GM18867 (cell line): ENCODE measurements at regions not wholly inside any gene's neighbourhood (a gene's known extent, or its start where the extent isn't known, plus 50 kb on each side); places are given as distances from the start of the nearest gene placed in this dataset.

Experiments used
- ATAC-seq: cut with Tn5 transposase; IDR thresholded peaks from one replicate; pipeline ENCODE4 v1.9.1; 2021; ENCODE audit warnings: mild to moderate bottlenecking, moderate library complexity; ENCODE audit not compliant: unreplicated experiment

DNA sequence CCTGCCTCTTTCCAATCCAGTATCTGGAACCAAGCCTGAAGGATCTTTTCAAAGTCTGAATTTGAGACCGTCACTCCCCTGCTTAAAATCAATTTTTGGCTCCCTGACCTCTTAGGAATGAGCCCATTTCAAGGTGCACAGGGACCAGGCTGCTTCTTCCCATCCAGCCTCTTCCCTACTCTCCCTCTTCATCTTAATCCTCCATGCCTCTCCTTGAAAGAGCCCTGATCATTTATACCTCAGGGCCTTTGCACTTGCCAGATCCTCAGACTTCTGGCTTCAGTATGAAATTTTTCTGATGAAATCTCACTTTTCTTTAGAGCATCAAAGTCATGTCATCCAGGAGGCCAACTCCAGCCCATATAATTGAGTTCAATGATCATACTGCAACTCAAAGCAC is 399.5 kb upstream of the CELF2 start:
- ATAC-seq: no peak

DNA sequence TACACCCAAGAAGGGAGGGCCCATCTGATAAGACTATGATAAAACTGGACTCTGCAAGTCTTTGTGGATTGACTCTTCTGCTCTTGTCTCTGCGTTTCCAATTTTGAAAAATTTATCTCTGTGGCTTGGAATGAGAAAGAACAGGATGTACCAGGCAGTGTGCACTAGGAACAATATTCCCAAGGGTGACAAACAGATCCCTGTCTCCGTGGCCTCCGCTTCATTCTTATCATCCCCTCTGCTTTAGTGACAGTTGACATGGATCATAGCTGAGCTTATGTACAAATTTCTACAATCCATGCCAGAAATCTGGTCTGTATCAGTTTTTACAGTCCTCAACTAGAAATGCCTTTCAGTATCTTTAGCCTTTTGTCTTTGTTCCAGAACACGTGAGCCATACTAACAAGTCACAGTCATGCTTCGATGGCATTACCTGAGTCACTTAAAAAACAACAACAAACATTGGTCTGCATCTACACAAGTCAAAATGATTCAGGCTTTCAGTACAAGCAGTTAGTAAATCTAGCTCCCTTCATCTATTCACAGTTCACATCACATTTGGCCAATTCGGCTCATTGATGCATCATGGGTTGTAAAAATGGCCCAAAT is 393.6 kb upstream of the CELF2 start:
- no peak for ATAC-seq

DNA sequence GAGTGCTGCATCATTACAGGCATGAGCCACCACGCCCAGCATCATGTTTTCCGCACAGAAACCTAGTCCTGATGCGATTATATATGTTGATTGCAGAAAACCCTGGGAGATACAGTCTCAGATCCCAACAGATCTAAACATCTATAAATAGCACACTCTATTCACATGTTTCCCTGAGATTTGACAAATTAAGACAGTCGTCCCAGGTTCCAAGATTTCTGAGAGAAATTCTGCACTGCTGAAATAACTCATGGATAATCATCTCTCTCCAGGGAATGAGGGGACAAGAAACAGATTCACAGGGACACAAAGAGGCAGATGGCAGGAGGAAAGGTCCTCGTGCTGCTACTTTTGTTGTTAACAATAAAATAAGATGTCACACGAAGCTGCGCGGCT is 393.1 kb upstream of the CELF2 start:
- no peak for ATAC-seq

DNA sequence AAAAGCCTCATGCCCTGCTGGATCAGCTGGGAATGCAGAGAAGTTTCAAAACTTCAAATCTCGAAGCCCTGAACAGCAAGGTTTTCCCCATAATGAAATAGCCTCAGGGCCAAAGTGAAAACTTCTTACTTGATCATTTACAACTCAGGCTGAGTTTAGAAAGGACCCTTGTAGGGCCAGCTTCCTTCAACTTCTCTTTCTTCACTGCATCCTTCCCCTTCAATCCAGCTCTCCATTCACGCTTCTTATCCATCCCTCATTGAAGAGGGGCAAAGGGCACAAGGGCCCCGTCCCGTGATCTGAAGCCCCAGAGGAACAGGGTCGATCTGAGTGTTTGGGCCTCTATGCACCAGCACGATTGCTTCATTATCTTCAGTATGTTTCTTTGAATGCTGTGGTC is 392.2 kb upstream of the CELF2 start:
- ATAC-seq: no peak

DNA sequence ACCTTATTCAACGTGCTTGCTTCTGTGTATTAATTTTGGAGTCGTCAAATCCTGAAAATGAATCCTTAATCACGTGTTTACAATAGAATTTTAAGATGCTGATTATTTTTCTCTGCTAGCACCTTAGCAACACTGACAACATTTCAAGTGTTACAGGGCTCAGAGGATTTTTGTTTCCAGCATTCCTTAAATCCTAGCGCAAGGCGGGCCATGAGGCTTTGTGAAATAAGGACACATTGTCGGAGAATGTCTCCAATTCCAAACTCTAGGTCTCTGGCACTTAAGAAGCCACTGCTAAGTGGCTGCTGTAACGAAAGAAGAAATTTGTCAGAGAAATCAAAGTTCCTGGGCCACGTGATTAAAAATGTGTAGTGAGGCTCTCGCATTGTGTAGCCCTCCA is 390.9 kb upstream of the CELF2 start:
- ATAC-seq: no peak

DNA sequence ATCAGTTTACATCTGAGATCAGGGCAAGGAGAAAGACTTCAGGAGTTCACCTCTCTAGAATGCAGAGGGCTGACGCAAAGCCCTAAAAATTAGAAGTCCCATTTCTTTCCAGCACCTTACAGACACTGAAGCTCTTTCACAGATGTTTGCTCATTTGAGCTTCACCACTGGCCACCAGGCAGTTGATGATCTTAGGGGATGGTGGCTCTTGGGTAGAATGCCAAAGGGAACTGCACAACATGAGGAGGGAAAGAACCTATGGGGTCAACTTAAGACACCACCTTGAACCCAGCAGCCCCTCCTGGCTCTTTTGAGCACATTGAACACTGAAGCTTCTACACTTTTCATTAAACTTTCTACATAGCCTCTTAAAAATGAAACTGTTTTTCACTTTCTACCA is 390.3 kb upstream of the CELF2 start:
- no peak for ATAC-seq

DNA sequence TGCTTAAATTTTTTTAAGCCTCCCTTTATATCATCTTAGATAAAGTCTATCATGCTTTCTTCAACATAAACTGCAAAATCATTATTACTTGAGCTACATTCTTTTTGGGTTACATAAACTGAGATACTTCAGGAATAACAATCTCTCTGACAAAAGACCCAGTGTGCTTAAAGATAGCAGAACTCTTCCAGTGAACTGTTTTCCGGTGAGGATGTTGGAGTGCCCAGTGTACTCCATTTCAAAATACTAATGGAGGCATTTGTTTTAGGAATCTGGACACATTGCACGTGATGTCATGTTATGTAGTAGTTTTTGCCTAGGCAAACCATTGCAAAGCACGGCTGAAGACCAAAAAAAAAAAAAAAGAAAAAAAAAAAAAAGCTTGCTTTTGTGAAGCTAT is 388.2 kb upstream of the CELF2 start:
- ATAC-seq: no peak

DNA sequence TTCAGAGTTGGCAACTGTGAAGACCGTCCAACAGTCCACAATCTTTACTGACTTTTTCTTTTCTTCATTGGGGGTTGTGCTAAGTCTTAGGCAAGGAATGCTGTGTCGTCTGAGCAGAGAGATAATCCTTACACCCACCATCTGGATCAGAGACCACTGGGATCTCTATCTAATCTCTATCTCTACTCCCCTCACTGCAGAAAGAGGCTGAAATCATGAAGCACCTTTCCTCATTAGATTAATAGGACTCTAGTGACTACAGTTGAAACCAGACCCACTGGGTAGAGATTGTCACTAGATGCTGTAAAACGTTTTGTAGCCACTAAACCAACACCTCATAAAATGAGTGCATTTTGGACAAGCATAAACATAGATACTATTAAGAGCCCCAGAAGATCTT is 387.4 kb upstream of the CELF2 start:
- ATAC-seq: no peak

DNA sequence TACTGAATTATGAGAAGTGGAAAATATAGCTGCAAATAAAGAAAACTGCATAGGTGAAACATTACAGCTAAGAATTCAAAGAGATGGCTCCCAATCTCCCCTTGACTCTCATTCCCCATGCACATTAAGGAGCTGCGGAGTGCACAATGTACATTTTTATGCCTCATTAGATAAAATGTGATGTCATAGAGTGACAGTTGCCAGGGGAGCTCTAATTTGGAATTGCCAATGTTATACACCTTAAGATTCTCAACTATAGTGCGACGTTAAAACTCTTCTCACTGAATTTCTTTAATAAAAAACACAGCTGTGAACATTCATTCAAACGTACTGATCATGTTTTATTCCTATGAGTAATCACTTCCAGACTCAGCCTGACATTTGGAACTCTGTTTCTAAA is 386.9 kb upstream of the CELF2 start:
- no peak for ATAC-seq

DNA sequence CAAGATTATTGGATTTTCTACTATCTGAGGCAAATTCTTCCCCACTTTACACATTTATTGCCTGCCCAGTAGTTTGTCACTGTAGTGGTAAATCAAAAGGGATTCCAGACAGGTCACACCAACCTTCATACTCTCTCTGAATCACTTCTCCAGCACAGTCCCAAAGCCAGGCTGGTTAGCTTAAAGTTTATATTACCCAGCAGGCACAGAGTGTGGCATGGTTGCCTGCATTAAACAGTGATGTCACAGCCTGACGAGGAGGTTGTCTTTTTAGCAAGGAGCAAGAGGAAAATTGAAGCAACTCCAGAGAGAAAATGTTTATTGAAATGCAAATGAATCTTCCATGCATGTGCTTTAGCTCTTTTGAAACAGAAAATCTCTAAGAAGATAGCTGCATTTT is 375.5 kb upstream of the CELF2 start:
- no peak for ATAC-seq

DNA sequence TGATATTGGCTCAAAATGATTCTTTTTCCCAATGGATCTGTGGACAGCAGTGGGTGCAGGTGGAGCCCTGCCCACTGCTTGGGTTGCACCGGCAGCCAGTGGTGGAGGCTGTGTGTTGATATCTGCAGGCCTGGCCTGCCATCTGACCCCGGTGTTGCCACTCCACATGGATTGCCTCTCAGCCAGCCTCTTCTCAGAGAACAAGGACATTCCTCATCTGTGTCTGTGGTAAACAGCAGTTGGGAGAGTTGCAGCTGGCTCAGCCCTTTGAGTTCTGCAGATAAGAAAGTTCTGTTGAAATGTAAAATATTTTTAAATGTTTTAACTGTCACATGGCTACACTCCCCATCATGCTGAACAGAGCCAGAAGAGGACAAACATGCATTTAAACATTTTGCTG is 374.9 kb upstream of the CELF2 start:
- no peak for ATAC-seq

DNA sequence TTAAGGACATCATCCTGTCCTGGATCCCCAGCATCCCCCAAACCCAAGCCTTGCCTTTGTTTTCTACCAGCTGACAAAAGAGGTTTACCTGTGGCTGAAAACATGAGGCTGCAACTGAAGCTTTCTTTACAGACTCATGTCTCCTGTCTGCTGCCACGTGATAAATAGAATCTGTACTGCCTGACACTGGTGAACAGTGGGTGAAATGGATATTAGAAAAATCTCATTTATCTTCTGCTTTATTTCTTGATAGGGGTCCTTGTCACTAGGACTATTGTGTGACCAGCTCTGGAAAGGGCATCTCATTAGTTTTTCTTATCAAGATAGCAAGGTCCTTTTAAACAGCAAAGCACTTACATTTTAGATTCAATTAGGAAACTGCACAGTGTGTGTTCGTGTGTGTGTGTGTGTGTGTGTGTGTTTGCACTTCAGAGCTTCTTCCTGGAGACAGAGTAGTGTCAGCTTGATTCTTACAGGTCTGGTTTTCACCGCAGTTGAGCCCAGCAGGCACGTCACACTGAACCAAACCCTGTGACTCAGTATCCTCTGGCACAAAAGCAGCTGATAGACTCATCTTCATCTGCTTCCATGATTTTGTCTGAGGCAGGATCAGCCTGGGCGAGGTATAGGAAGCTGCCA is 373.5 kb upstream of the CELF2 start:
- ATAC-seq: no peak

DNA sequence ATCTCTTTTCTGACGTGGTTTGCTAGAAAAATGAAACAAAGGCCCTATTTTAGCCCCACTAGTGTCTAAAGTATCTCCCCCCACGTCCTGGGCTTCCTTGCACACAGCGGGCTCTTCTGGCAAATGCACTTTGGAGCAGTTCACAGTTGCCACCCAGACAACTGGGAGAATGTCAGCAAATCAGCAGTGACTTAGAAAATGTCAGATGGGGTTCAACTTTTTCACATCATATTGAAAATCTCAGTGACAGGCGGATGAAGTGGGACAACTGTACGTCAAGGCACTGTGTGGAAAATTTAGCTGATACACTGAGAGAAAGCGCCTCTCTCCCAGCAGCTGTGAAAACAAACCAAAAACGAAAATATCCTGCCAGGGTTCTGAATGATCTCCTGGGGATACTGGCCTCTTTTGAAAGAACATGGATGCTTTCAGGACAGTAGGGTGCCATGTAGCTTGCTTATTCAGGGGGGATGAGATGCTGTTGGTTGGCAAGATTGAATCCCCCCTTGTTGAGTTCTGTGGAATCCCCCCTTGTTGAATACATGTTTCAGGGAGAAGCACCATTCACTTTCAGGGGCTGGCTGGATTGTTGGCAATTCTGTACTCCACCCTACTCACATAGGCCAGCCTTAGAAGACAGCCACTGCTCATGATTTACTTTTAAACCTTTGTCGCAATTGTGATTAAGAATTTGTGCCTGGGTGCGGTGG is 372.8 kb upstream of the CELF2 start:
- ATAC-seq: no peak

DNA sequence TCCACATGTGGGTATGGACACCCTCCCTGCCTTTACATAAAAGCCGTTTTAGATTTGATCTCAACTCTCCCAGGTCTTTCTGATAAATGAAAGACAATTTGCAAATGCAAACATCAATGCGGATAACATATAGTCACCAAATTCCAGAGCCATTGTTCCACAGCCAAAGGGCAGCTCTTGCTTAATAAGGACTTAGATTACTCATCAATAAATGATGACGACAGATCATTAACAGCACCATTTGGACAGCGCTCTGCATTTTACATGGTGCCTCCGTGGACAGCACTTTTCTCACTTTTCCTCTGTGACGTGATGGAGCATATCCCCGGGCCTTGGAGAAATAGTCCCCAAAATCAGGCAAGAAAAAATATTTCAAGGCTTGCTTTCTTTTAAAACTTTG is 370.3 kb upstream of the CELF2 start:
- no peak for ATAC-seq

DNA sequence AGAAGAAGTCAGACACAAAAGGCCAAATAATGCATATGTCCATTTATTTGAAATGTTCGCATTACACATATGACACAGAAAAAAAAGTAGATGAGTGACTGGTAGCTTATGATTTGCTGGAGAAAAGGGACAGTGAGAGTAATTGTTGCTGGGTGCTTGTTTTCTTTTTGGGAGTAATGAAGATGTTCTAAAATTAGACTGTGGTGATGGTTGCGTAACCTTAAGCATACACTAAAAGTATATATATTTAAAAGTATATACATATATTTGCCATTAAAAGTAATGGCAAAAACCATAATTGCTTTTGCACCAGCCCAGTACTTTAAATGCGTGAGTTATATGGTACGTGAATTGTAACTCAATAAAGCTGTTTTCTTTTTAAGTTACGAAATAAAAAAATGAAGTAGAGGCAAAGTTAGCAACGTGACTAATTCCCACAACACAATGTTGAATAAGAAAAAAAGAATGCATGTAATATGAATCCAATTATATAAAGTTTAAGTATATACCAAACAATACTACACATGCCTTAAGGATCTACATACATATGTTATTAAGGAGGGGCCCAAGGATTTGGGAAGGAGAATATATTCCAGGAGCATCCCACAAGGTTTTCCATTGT is 360.4 kb upstream of the CELF2 start:
- ATAC-seq: no peak

DNA sequence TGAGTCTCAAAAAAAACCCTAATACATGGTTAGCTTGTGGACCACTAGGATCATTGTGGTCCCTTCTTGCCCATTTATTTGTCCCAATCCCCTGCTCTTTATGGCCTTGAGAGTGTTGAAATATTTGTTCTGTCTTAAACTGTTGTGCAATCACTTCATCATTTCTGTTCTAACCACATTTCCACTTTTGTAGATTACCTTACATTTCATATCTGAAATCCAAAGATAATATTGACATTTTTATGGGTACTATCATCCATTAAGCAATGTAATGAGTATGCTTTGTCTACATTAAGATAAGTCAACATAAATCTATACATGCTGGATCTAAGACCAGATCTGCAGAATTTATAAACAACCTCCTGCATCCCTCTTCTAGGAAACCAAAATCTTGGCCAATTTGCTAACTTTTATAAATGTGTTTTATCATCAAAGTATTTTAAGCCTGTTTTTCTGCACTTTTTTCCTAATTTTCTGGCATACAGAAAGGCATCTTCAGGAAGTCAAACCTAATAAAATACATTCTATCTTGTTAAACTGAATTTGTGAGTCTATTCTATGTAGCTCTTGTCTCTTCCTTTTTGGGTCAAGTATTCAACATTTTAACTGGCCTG is 359.4 kb upstream of the CELF2 start:
- ATAC-seq: no peak

DNA sequence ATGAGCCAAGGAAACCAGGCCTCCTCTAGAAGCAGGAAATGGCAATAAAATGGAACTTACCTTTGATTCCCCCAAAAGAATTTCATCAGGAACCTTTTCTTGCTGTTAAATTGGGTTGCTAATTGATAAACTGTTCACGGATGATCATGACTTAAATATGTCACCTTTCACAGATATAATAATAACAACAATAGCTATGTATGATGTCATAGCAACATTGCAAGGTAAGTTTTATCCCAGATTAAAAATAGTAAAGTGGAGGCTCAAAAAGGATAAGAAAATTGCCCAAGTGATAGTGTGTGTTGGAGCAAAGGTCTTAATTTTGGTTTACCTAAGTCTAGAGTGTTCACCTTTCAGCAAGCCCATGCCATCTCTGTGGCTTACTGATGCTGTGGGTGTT is 357.6 kb upstream of the CELF2 start:
- no peak for ATAC-seq

DNA sequence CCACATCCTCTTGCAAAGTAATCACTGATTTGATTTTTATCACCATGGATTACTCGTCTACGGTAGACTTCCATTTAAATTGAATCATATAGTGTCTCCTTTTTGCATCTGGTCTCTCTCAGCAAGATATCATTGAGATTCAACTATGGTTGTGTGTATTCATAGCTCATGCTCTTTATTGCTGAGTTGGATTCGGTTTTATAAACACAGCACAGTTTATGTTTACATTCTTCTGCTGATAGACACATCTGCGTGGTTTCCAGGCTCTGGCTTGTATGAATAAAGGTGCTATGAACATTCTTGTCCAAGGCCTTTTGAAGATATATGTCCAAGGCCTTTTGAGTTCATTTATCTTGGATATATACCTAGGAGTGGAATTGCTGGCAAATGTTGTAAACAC is 356.5 kb upstream of the CELF2 start:
- ATAC-seq: no peak

DNA sequence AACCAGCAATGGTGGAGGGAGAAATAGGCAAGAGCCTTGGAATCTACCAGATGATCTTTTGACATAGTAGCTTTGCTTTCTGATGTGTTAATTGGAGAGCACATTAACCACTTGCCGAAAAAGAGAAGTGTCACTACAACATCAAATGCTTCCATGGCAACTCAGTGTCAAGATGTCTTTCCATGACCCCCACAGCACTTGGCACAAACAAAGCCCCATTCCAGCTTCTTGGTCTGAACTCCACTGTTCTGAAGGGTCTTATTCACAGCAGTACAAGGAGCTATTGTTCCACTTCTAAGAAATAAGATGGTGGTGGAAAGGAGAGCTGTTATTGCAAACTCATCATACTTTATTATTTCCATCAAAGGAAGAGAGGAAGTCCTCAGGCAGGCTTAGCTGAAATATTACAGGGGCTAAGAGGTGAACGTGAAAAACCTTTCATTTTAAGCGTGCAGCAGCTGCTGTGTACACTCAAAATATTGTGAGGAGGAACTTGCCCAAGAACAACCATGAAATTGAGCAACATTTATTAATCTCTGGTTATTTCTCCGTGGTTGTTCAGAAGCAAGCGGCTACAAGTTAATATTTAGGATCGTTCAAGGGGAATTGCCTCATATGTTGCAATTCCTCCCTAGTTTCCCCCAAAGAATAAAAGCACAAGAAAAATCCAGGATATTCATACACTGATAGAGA is 354.8 kb upstream of the CELF2 start:
- ATAC-seq: no peak

DNA sequence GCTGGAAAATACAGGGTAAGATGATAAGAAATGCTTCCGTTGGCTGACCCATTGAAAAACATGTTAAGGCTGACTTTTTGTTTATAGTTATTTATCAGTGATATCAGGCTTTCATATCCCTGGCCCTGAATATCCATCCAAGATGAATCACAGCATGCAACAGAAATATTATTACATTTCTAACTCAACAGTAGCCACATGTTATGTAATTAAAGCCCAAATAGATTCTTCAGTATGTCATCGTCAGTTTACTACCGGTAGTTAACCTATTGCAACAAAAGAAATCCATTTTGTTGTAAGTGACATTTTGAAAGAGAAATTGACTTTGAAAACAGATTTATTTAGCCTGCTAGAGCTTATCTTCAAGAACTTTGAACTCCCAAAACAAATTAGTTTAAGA is 354.1 kb upstream of the CELF2 start:
- no peak for ATAC-seq

DNA sequence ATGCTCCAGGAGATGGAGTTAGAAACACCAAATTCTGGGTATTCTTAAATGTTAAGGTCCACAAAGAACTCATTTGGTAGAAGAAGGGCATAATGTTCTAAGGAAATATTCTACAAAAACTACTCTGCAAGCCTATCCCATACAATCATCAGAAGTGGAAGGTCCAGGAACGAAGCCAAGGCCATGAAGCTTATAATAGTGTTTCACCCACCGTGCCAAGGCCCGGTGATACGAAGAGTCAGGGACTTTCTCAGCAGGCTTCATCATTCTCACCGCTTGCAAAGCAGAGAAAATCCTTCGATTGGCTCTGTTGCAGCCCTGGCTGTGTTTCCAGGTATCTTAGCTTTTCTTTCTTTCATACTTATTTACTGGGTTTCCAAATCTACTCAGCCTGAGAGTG is 351.9 kb upstream of the CELF2 start:
- ATAC-seq: no peak
